Activated CD8-positive, alpha-beta memory T cell treated with anti-CD3 and anti-CD28 coated beads, Interleukin-2, amount 10 ng/mL, durations not matched to agents 7 days and 5 days (primary cell): ENCODE measurements at regions not wholly inside any gene's neighbourhood (a gene's known extent, or its start where the extent isn't known, plus 50 kb on each side); places are given as distances from the start of the nearest gene placed in this dataset.

ENCODE experiments used
- ATAC-seq: fragments of 150-1000 bp; cut with Tn5 transposase; one replicate; pipeline ENCODE4 v1.10.0; 2021; ENCODE audit warnings: moderate library complexity
- CTCF ChIA-PET: fragments of 350-600 bp; sonication (Branson Sonifier 250); formaldehyde crosslinking; loops from one replicate; lab custom pipeline; 2021; ENCODE audit warnings: antibody characterized with exemption; lab: Charles Lee
- DNase-seq: peaks from one replicate; pipeline ENCODE4 v3.0.0-alpha.2; 2020
- H3K27ac Mint-ChIP-seq: one replicate; pipeline ENCODE4 v1.8.0; 2021; ENCODE audit warnings: mild to moderate bottlenecking, mixed read lengths
- H3K27me3 Mint-ChIP-seq: one replicate; pipeline ENCODE4 v1.8.0; 2021; ENCODE audit warnings: mixed read lengths
- H3K36me3 Mint-ChIP-seq: one replicate; pipeline ENCODE4 v1.8.0; 2021; ENCODE audit warnings: mild to moderate bottlenecking, mixed read lengths
- H3K4me1 Mint-ChIP-seq: one replicate; pipeline ENCODE4 v1.8.0; 2021; ENCODE audit warnings: mixed read lengths
- H3K4me3 Mint-ChIP-seq: one replicate; pipeline ENCODE4 v1.8.0; 2021; ENCODE audit warnings: mild to moderate bottlenecking, moderate library complexity, mixed read lengths
- H3K9me3 Mint-ChIP-seq: one replicate; pipeline ENCODE4 v1.8.0; 2022; ENCODE audit warnings: low read depth, mixed read lengths

GRCh38 chr12:107553211-107553765 is 132.3 kb upstream of the PWP1 start:
- DNase-seq (peak; percentile 36), ATAC-seq (no peak)
- no peaks in the 10 kb centered on the region for H3K9me3 Mint-ChIP-seq
- H3K36me3 Mint-ChIP-seq = no peaks in the 10 kb centered on the region
- CTCF ChIA-PET = no interaction called here
- H3K27ac Mint-ChIP-seq = no peak overlapping the region
- H3K27me3 Mint-ChIP-seq = no peaks in the 10 kb centered on the region
- H3K4me1 Mint-ChIP-seq = no peaks in the 10 kb centered on the region
- no peak overlapping the region for H3K4me3 Mint-ChIP-seq

- Mint-ChIP-seq H3K4me1 (no peaks in the 10 kb centered on the region), H3K4me3 (no peak overlapping the region), H3K36me3 (no peaks in the 10 kb centered on the region), H3K27ac (no peak overlapping the region), H3K9me3 (no peaks in the 10 kb centered on the region), H3K27me3 (no peaks in the 10 kb centered on the region)
- no peak for ATAC-seq
- CTCF ChIA-PET = no interaction called here
- DNase-seq = peak; percentile 28
These were observed 130.7 kb upstream of the PWP1 start for GRCh38 chr12:107554941-107555340.

- ATAC-seq (no peak), DNase-seq (peak; percentile 9)
- Mint-ChIP-seq H3K36me3 (no peaks in the 10 kb centered on the region), H3K27ac (no peak overlapping the region), H3K27me3 (no peaks in the 10 kb centered on the region), H3K4me1 (no peaks in the 10 kb centered on the region), H3K9me3 (no peaks in the 10 kb centered on the region), H3K4me3 (no peak overlapping the region)
- CTCF ChIA-PET = no interaction called here
These were observed 128.6 kb upstream of the PWP1 start for GRCh38 chr12:107557026-107557425.

- Mint-ChIP-seq H3K4me1 (no peaks in the 10 kb centered on the region), H3K27me3 (no peaks in the 10 kb centered on the region), H3K27ac (no peak overlapping the region), H3K9me3 (no peaks in the 10 kb centered on the region), H3K36me3 (no peaks in the 10 kb centered on the region), H3K4me3 (no peak overlapping the region)
- ATAC-seq = no peak
- peak; percentile 34 for DNase-seq
- CTCF ChIA-PET = interaction anchor here (1.5 kb wide), 1 partner anchor 10 kb away, joined by 4 read pairs; no protein-coding TSS in a partner anchor
These were observed 128.0 kb upstream of the PWP1 start for GRCh38 chr12:107557589-107558100.

- H3K27ac Mint-ChIP-seq = no peak overlapping the region
- H3K9me3 Mint-ChIP-seq = no peaks in the 10 kb centered on the region
- H3K4me3 Mint-ChIP-seq = no peak overlapping the region
- ATAC-seq (no peak), DNase-seq (peak; percentile 23)
- H3K27me3 Mint-ChIP-seq = no peaks in the 10 kb centered on the region
- CTCF ChIA-PET = interaction anchor here (1.5 kb wide), 1 partner anchor 10 kb away, joined by 4 read pairs; no protein-coding TSS in a partner anchor
- no peaks in the 10 kb centered on the region for H3K36me3 Mint-ChIP-seq
- no peaks in the 10 kb centered on the region for H3K4me1 Mint-ChIP-seq
These were observed 127.3 kb upstream of the PWP1 start for GRCh38 chr12:107558141-107558815.

GRCh38 chr12:107558816-107559382 is 126.7 kb upstream of the PWP1 start:
- H3K36me3 Mint-ChIP-seq = no peaks in the 10 kb centered on the region
- H3K4me3 Mint-ChIP-seq = no peak overlapping the region
- DNase-seq (no peak), ATAC-seq (no peak)
- H3K27ac Mint-ChIP-seq = no peak overlapping the region
- CTCF ChIA-PET = interaction anchor here (1.5 kb wide), 1 partner anchor 11 kb away, joined by 4 read pairs; no protein-coding TSS in a partner anchor
- no peaks in the 10 kb centered on the region for H3K9me3 Mint-ChIP-seq
- H3K4me1 Mint-ChIP-seq = no peaks in the 10 kb centered on the region
- H3K27me3 Mint-ChIP-seq = no peaks in the 10 kb centered on the region

- no peak overlapping the region for H3K4me3 Mint-ChIP-seq
- CTCF ChIA-PET = no interaction called here
- no peak for DNase-seq
- no peak overlapping the region for H3K27ac Mint-ChIP-seq
- H3K36me3 Mint-ChIP-seq = no peaks in the 10 kb centered on the region
- no peak for ATAC-seq
- H3K27me3 Mint-ChIP-seq = no peaks in the 10 kb centered on the region
- no peaks in the 10 kb centered on the region for H3K9me3 Mint-ChIP-seq
- no peaks in the 10 kb centered on the region for H3K4me1 Mint-ChIP-seq
These were observed 125.3 kb upstream of the PWP1 start for GRCh38 chr12:107560165-107560898.

- CTCF ChIA-PET = no interaction called here
- no peaks in the 10 kb centered on the region for H3K4me1 Mint-ChIP-seq
- ATAC-seq (no peak), DNase-seq (no peak)
- H3K27me3 Mint-ChIP-seq = no peaks in the 10 kb centered on the region
- H3K4me3 Mint-ChIP-seq = no peak overlapping the region
- H3K27ac Mint-ChIP-seq = no peak overlapping the region
- H3K9me3 Mint-ChIP-seq = no peaks in the 10 kb centered on the region
- H3K36me3 Mint-ChIP-seq = no peaks in the 10 kb centered on the region
These were observed 124.7 kb upstream of the PWP1 start for GRCh38 chr12:107560899-107561285.

- no peak for ATAC-seq
- CTCF ChIA-PET = no interaction called here
- no peak for DNase-seq
- Mint-ChIP-seq H3K27me3 (no peaks in the 10 kb centered on the region), H3K4me1 (no peaks in the 10 kb centered on the region), H3K36me3 (no peaks in the 10 kb centered on the region), H3K4me3 (no peak overlapping the region), H3K27ac (no peak overlapping the region), H3K9me3 (no peaks in the 10 kb centered on the region)
These were observed 120.7 kb upstream of the PWP1 start for GRCh38 chr12:107564946-107565345.

- no peak overlapping the region for H3K27ac Mint-ChIP-seq
- H3K9me3 Mint-ChIP-seq = no peaks in the 10 kb centered on the region
- CTCF ChIA-PET = no interaction called here
- no peak for ATAC-seq
- no peaks in the 10 kb centered on the region for H3K4me1 Mint-ChIP-seq
- no peaks in the 10 kb centered on the region for H3K36me3 Mint-ChIP-seq
- no peak for DNase-seq
- H3K27me3 Mint-ChIP-seq = no peaks in the 10 kb centered on the region
- no peak overlapping the region for H3K4me3 Mint-ChIP-seq
These were observed 120.0 kb upstream of the PWP1 start for GRCh38 chr12:107565551-107565950.

GRCh38 chr12:107567876-107568619 is 117.6 kb upstream of the PWP1 start:
- H3K36me3 Mint-ChIP-seq = no peaks in the 10 kb centered on the region
- H3K4me1 Mint-ChIP-seq = no peaks in the 10 kb centered on the region
- no peaks in the 10 kb centered on the region for H3K27me3 Mint-ChIP-seq
- no peak overlapping the region for H3K4me3 Mint-ChIP-seq
- CTCF ChIA-PET = no interaction called here
- DNase-seq = no peak
- ATAC-seq = no peak
- no peak overlapping the region for H3K27ac Mint-ChIP-seq
- no peaks in the 10 kb centered on the region for H3K9me3 Mint-ChIP-seq

- H3K27me3 Mint-ChIP-seq = no peaks in the 10 kb centered on the region
These were observed 116.9 kb upstream of the PWP1 start for GRCh38 chr12:107568718-107569117.

GRCh38 chr12:107570721-107571120 is 114.9 kb upstream of the PWP1 start:
- no peaks in the 10 kb centered on the region for H3K9me3 Mint-ChIP-seq
- DNase-seq (no peak), ATAC-seq (no peak)
- no peak overlapping the region for H3K4me3 Mint-ChIP-seq
- H3K27ac Mint-ChIP-seq = no peak overlapping the region
- no peaks in the 10 kb centered on the region for H3K4me1 Mint-ChIP-seq
- no peaks in the 10 kb centered on the region for H3K36me3 Mint-ChIP-seq
- CTCF ChIA-PET = interaction anchor here (0.5 kb wide), 1 partner anchor 67 kb away, joined by 3 read pairs; no protein-coding TSS in a partner anchor
- no peaks in the 10 kb centered on the region for H3K27me3 Mint-ChIP-seq

More at GRCh38 chr12:107568718-107569117, 116.9 kb upstream of the PWP1 start:
- DNase-seq (no peak), ATAC-seq (no peak)
- H3K9me3 Mint-ChIP-seq = no peaks in the 10 kb centered on the region
- no peaks in the 10 kb centered on the region for H3K4me1 Mint-ChIP-seq
- H3K4me3 Mint-ChIP-seq = no peak overlapping the region
- CTCF ChIA-PET = no interaction called here
- no peaks in the 10 kb centered on the region for H3K36me3 Mint-ChIP-seq
- no peak overlapping the region for H3K27ac Mint-ChIP-seq
